Activated CD8-positive, alpha-beta T cell treated with anti-CD3 and anti-CD28 coated beads for 36 hours (primary cell): ENCODE measurements at regions not wholly inside any gene's neighbourhood (a gene's known extent, or its start where the extent isn't known, plus 50 kb on each side); places are given as distances from the start of the nearest gene placed in this dataset.

Source experiments
- ATAC-seq: fragments of 200-7000 bp; cut with Tn5 transposase; one replicate; pipeline ENCODE4 v1.10.0; 2021; ENCODE audit warnings: mild to moderate bottlenecking, moderate library complexity
- CTCF ChIA-PET: fragments of 350-600 bp; sonication (Branson Sonifier 250); formaldehyde crosslinking; loops from one replicate; lab custom pipeline; 2021; ENCODE audit warnings: antibody characterized with exemption; lab: Charles Lee
- POLR2A ChIA-PET: fragments of 350-600 bp; sonication (Branson Sonifier 250); formaldehyde crosslinking; loops from one replicate; lab custom pipeline; 2021; ENCODE audit warnings: antibody characterized with exemption; lab: Charles Lee
- DNase-seq: peaks from one replicate; pipeline ENCODE4 v3.0.0-alpha.2; 2020
- H3K27ac Mint-ChIP-seq: one replicate; pipeline ENCODE4 v1.8.0; 2021; ENCODE audit warnings: mild to moderate bottlenecking, mixed read lengths
- H3K27me3 Mint-ChIP-seq: one replicate; pipeline ENCODE4 v1.8.0; 2021; ENCODE audit warnings: mixed read lengths
- H3K36me3 Mint-ChIP-seq: one replicate; pipeline ENCODE4 v1.8.0; 2021; ENCODE audit warnings: low read depth, mixed read lengths
- H3K4me1 Mint-ChIP-seq: one replicate; pipeline ENCODE4 v1.8.0; 2021; ENCODE audit warnings: low read depth, mixed read lengths
- H3K4me3 Mint-ChIP-seq: one replicate; pipeline ENCODE4 v1.8.0; 2021; ENCODE audit warnings: mild to moderate bottlenecking, moderate library complexity, mixed read lengths
- H3K9me3 Mint-ChIP-seq: one replicate; pipeline ENCODE4 v1.8.0; 2021; ENCODE audit warnings: mixed read lengths
- CTCF ChIP-seq: fragments of 200-600 bp; IDR thresholded peaks from one replicate; pipeline ENCODE4 v1.8.0; 2022; ENCODE audit warnings: antibody characterized with exemption, mild to moderate bottlenecking
- intact Hi-C: fragments of 100-400 bp; cut with micrococcal nuclease; formaldehyde crosslinking; loops from one replicate; pipeline ENCODE4 v1.10.0; 2022

GRCh38 chr4:101710806-101711205 is 79.7 kb upstream of the BANK1 start:
- Mint-ChIP-seq H3K27me3 (peaks cover 3% of the 10 kb centered on the region), H3K4me3 (no peak overlapping the region), H3K9me3 (peaks cover 11% of the 10 kb centered on the region), H3K4me1 (no peaks in the 10 kb centered on the region), H3K27ac (no peak overlapping the region), H3K36me3 (peaks cover 3% of the 10 kb centered on the region)
- DNase-seq (no peak), ATAC-seq (no peak)
- intact Hi-C loops, result no loop called here
- TF ChIP-seq CTCF, result no peak
- ChIA-PET POLR2A (no interaction called here), CTCF (no interaction called here)

GRCh38 chr4:101708293-101709039 is 82.1 kb upstream of the BANK1 start:
- H3K27ac Mint-ChIP-seq, result no peak overlapping the region
- no peak overlapping the region for H3K4me3 Mint-ChIP-seq
- DNase-seq, result no peak
- H3K36me3 Mint-ChIP-seq, result peaks cover 3% of the 10 kb centered on the region
- H3K4me1 Mint-ChIP-seq, result no peaks in the 10 kb centered on the region
- CTCF ChIA-PET, result no interaction called here
- POLR2A ChIA-PET, result no interaction called here
- intact Hi-C loops, result no loop called here
- peaks cover 5% of the 10 kb centered on the region for H3K9me3 Mint-ChIP-seq
- peaks cover 3% of the 10 kb centered on the region for H3K27me3 Mint-ChIP-seq
- no peak for TF ChIP-seq CTCF
- ATAC-seq, result no peak

- Mint-ChIP-seq H3K27me3 (peaks cover 3% of the 10 kb centered on the region), H3K4me3 (no peak overlapping the region), H3K27ac (no peak overlapping the region), H3K36me3 (peaks cover 3% of the 10 kb centered on the region), H3K4me1 (no peaks in the 10 kb centered on the region), H3K9me3 (peaks cover 5% of the 10 kb centered on the region)
- DNase-seq, result no peak
- ATAC-seq, result no peak
- intact Hi-C loops, result no loop called here
- POLR2A ChIA-PET, result no interaction called here
- CTCF ChIA-PET, result interaction anchor here (0.6 to 1.4 kb wide), 2 partner anchors 23 to 877 kb away, joined by 3 to 5 read pairs; no protein-coding TSS in a partner anchor
- no peak for TF ChIP-seq CTCF
Observed at GRCh38 chr4:101707596-101707995, 82.9 kb upstream of the BANK1 start.

- Mint-ChIP-seq H3K36me3 (peaks cover 3% of the 10 kb centered on the region), H3K9me3 (peaks cover 5% of the 10 kb centered on the region), H3K4me1 (no peaks in the 10 kb centered on the region), H3K4me3 (no peak overlapping the region), H3K27ac (no peak overlapping the region), H3K27me3 (peaks cover 3% of the 10 kb centered on the region)
- TF ChIP-seq CTCF, result no peak
- intact Hi-C loops, result no loop called here
- DNase-seq (no peak), ATAC-seq (no peak)
- ChIA-PET CTCF (interaction anchor here (1.4 kb wide), 1 partner anchor 24 kb away, joined by 3 read pairs; no protein-coding TSS in a partner anchor), POLR2A (no interaction called here)
Observed at GRCh38 chr4:101706535-101707057, 83.9 kb upstream of the BANK1 start.

- Mint-ChIP-seq H3K27me3 (peaks cover 4% of the 10 kb centered on the region), H3K27ac (no peak overlapping the region), H3K4me3 (no peak overlapping the region), H3K9me3 (peaks cover 3% of the 10 kb centered on the region), H3K4me1 (no peaks in the 10 kb centered on the region), H3K36me3 (peaks cover 3% of the 10 kb centered on the region)
- ATAC-seq (no peak), DNase-seq (no peak)
- ChIA-PET POLR2A (no interaction called here), CTCF (no interaction called here)
- intact Hi-C loops, result no loop called here
- no peak for TF ChIP-seq CTCF
Observed at GRCh38 chr4:101701551-101701950, 89.0 kb upstream of the BANK1 start.
